ENCODE measurements at regions not wholly inside any gene's neighbourhood (a gene's known extent, or its start where the extent isn't known, plus 50 kb on each side); places are given as distances from the start of the nearest gene placed in this dataset.

DNA sequence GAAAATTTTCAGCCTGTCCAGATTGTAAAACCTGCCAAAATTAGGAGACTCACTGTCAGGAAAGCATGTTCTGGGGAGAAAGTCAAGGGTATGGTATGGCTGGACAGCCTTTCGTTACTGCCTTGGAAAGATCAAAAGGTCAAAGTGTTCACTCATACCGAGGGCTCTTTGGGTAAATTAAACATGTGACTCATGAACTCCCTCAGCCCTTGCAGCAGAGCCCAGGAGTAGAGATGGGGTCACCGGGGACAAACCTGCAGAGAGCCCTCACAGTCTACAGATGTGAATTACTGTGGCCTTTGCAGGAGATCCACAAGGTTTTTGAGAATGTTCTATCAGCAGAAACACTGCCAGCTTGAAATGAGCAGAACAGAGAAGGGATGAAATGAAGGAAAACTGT lies 275.7 kb downstream of the KLF6 start:
- DNase-seq: no peak
- TF ChIP-seq, protein P1, sequence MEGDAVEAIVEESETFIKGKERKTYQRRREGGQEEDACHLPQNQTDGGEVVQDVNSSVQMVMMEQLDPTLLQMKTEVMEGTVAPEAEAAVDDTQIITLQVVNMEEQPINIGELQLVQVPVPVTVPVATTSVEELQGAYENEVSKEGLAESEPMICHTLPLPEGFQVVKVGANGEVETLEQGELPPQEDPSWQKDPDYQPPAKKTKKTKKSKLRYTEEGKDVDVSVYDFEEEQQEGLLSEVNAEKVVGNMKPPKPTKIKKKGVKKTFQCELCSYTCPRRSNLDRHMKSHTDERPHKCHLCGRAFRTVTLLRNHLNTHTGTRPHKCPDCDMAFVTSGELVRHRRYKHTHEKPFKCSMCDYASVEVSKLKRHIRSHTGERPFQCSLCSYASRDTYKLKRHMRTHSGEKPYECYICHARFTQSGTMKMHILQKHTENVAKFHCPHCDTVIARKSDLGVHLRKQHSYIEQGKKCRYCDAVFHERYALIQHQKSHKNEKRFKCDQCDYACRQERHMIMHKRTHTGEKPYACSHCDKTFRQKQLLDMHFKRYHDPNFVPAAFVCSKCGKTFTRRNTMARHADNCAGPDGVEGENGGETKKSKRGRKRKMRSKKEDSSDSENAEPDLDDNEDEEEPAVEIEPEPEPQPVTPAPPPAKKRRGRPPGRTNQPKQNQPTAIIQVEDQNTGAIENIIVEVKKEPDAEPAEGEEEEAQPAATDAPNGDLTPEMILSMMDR (IDR thresholded peaks at IDR 0.05): no peak
- no peak for TF ChIP-seq POLR2A (IDR thresholded peaks at IDR 0.05)
- intact Hi-C loops (cut with DNase I; ENCODE audit: low total_unique reads): no loop called here
- Histone ChIP-seq H3K27me3 (no peaks in the 10 kb centered on the region), H3K4me1 (no peaks in the 10 kb centered on the region), H3K4me3 (no peak overlapping the region), H3K36me3 (ENCODE audit: low read depth, missing control alignments) (no peaks in the 10 kb centered on the region), H3K27ac (no peak overlapping the region), H3K9me3 (no peaks in the 10 kb centered on the region)
- 53 to 75% methylated on average over 2 to 3 of the region's 3 CpGs for WGBS, 2 donors

DNA sequence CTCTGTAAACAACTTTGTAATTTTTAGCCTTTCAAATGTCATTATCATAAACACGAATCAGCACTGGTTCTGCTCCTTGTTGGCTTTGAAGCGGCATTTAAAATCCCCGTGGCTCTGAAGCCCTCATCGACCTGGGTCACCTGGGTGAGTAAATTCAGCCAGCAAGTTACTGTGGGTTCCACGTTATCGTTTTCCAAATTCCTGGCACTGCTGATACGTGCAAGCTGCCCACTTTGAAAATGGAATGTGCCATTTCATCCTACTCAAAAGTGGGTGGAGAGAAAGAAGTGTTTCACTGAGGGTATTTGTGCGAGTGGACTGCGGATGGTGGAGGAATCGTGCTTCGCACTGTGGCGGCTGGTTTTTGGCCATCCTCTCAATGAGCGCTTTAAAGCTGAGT lies 281.7 kb downstream of the KLF6 start:
- DNase-seq: peak; percentile 23
- TF ChIP-seq, protein P1 (IDR thresholded peaks at IDR 0.05): no peak
- no peak for TF ChIP-seq POLR2A (IDR thresholded peaks at IDR 0.05)
- H3K27me3 ChIP-seq: no peaks in the 10 kb centered on the region
- no peaks in the 10 kb centered on the region for H3K36me3 ChIP-seq (ENCODE audit: low read depth, missing control alignments)
- peak overlapping the region in 1 of 2 donors; percentile 27 for H3K4me3 ChIP-seq
- WGBS, 2 donors: 65 to 73% methylated on average over 13 of the region's 13 CpGs
- no peaks in the 10 kb centered on the region for H3K4me1 ChIP-seq
- intact Hi-C loops (cut with DNase I; ENCODE audit: low total_unique reads): no loop called here
- H3K9me3 ChIP-seq: no peaks in the 10 kb centered on the region
- no peak overlapping the region for H3K27ac ChIP-seq

DNA sequence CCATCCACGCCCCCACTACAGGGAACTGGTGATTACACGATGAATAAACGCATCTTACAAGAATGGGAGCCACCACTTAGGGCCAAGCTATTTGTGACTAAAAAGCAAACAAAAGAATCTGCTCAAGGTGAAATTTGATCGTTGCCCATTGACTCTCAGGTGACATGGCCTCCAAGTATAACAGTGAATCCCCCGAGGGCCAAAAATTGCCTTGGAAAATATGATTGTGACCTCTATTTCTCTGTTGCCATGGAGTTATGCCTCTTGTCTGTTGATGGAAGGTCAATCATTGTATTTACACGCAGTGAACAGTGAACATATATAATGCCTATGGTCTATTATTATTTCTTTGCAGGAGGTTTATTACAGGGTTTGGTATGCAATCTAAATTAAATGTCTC lies 282.3 kb downstream of the KLF6 start:
- no peaks in the 10 kb centered on the region for H3K36me3 ChIP-seq (ENCODE audit: low read depth, missing control alignments)
- H3K27me3 ChIP-seq: no peaks in the 10 kb centered on the region
- 79 to 80% methylated on average over 6 of the region's 6 CpGs for WGBS, 2 donors
- no peak overlapping the region for H3K27ac ChIP-seq
- no peaks in the 10 kb centered on the region for H3K4me1 ChIP-seq
- no peak for DNase-seq
- no peak overlapping the region for H3K4me3 ChIP-seq
- no peaks in the 10 kb centered on the region for H3K9me3 ChIP-seq
- intact Hi-C loops (cut with DNase I; ENCODE audit: low total_unique reads): no loop called here
- TF ChIP-seq, protein P1 (IDR thresholded peaks at IDR 0.05): no peak
- no peak for TF ChIP-seq POLR2A (IDR thresholded peaks at IDR 0.05)

DNA sequence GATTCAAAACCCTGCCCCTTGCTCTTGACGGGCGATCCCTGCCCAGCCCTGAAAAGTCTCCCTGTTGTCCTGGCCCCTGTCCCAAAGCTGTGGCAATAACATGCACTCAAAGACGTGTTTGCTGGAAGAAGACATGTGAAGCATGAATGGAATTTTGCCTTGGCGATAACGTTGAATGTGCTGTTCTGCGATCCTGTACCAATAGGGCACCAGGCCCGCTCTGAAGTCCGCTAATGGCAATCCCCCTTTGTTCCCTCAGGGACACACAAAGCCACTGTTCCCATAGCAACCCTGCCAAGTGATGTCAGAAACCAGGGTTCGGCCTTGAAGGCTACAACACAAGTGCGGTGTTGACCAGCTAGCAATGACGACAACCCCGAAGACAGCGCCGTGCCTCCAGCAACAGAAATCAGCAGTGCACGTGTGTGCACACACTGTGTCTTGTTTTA lies 284.6 kb downstream of the KLF6 start:
- Histone ChIP-seq H3K4me3 (no peak overlapping the region), H3K4me1 (no peaks in the 10 kb centered on the region), H3K36me3 (ENCODE audit: low read depth, missing control alignments) (no peaks in the 10 kb centered on the region), H3K9me3 (no peaks in the 10 kb centered on the region), H3K27ac (no peak overlapping the region), H3K27me3 (no peaks in the 10 kb centered on the region)
- TF ChIP-seq, protein P1 (IDR thresholded peaks at IDR 0.05): no peak
- no peak for TF ChIP-seq POLR2A (IDR thresholded peaks at IDR 0.05)
- intact Hi-C loops (cut with DNase I; ENCODE audit: low total_unique reads): no loop called here
- DNase-seq: peak; percentile 83
- WGBS, 2 donors: 36 to 49% methylated on average over 15 of the region's 15 CpGs

DNA sequence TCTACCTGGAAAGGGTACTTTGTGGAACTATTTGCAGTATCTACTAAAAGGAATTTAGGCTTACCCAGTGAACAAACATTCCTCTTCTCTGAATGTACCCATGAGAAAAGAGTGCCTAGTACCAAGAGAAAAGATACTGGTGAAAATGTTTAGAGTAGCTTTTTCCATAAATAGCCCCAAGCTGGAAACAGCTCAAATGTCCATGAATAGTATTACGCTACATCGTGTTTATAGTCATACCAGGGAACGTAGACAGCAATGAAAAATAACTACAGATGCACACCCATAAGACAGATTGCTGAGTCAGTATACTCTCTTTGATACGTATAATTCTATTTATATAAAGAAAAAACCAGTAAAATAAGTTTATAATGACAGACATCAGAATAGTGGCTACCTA lies 285.9 kb downstream of the KLF6 start:
- 70 to 85% methylated on average over 4 of the region's 4 CpGs for WGBS, 2 donors
- Histone ChIP-seq H3K36me3 (ENCODE audit: low read depth, missing control alignments) (no peaks in the 10 kb centered on the region), H3K4me1 (peaks cover 3% of the 10 kb centered on the region), H3K27ac (no peak overlapping the region), H3K9me3 (no peaks in the 10 kb centered on the region), H3K27me3 (no peaks in the 10 kb centered on the region), H3K4me3 (no peak overlapping the region)
- DNase-seq: no peak
- intact Hi-C loops (cut with DNase I; ENCODE audit: low total_unique reads): no loop called here
- TF ChIP-seq, protein P1 (IDR thresholded peaks at IDR 0.05): no peak
- no peak for TF ChIP-seq POLR2A (IDR thresholded peaks at IDR 0.05)
